ENCODE measurements at regions not wholly inside any gene's neighbourhood (a gene's known extent, or its start where the extent isn't known, plus 50 kb on each side); places are given as distances from the start of the nearest gene placed in this dataset.

DNA sequence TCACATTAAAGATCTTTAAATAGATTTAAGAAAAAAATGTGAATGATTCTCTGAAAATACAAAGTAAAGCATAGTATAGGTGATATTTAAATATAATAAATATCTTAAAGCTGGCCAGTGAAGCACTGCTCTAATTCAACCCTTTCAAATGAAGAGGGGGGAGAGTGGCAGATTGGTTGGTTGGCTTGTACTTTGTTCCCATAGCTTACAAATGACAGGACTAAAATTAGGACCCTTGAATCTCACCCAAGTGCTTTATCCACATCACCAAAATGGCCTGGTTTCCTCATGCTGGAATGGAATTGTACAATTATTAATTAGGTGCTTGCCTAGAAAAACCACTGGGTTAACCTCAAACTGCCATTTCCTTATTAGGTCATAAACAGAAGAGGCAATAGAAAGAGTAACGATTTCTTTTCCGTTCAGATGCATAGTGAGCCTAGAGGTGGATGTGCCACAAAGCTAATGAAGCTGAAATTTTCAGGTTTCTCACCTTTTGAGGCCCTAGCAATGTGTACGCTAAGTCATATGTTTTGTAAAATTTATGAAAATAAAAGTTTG lies 354.5 kb upstream of the CDH6 start:
- Histone ChIP-seq H3K4me3 (replicated peaks; ENCODE audit: insufficient read depth, low read length) (no peak overlapping the region), H3K27me3 (ENCODE audit: insufficient read depth, poor library complexity, severe bottlenecking) (no peaks in the 10 kb centered on the region), H3K27ac (replicated peaks) (no peak overlapping the region)
- TF ChIP-seq SPI1 (IDR thresholded peaks at IDR 0.05; ENCODE audit: borderline replicate concordance, low read depth) (no peak), GABPA (IDR thresholded peaks at IDR 0.05; ENCODE audit: low read depth) (no peak), POLR2AphosphoS5 (IDR thresholded peaks at IDR 0.05; ENCODE audit: low read depth) (no peak)
- TF ChIP-seq, protein P1, sequence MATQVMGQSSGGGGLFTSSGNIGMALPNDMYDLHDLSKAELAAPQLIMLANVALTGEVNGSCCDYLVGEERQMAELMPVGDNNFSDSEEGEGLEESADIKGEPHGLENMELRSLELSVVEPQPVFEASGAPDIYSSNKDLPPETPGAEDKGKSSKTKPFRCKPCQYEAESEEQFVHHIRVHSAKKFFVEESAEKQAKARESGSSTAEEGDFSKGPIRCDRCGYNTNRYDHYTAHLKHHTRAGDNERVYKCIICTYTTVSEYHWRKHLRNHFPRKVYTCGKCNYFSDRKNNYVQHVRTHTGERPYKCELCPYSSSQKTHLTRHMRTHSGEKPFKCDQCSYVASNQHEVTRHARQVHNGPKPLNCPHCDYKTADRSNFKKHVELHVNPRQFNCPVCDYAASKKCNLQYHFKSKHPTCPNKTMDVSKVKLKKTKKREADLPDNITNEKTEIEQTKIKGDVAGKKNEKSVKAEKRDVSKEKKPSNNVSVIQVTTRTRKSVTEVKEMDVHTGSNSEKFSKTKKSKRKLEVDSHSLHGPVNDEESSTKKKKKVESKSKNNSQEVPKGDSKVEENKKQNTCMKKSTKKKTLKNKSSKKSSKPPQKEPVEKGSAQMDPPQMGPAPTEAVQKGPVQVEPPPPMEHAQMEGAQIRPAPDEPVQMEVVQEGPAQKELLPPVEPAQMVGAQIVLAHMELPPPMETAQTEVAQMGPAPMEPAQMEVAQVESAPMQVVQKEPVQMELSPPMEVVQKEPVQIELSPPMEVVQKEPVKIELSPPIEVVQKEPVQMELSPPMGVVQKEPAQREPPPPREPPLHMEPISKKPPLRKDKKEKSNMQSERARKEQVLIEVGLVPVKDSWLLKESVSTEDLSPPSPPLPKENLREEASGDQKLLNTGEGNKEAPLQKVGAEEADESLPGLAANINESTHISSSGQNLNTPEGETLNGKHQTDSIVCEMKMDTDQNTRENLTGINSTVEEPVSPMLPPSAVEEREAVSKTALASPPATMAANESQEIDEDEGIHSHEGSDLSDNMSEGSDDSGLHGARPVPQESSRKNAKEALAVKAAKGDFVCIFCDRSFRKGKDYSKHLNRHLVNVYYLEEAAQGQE (IDR thresholded peaks at IDR 0.05; ENCODE audit: insufficient replicate concordance, low read depth) = no peak
- TF ChIP-seq, protein P2, sequence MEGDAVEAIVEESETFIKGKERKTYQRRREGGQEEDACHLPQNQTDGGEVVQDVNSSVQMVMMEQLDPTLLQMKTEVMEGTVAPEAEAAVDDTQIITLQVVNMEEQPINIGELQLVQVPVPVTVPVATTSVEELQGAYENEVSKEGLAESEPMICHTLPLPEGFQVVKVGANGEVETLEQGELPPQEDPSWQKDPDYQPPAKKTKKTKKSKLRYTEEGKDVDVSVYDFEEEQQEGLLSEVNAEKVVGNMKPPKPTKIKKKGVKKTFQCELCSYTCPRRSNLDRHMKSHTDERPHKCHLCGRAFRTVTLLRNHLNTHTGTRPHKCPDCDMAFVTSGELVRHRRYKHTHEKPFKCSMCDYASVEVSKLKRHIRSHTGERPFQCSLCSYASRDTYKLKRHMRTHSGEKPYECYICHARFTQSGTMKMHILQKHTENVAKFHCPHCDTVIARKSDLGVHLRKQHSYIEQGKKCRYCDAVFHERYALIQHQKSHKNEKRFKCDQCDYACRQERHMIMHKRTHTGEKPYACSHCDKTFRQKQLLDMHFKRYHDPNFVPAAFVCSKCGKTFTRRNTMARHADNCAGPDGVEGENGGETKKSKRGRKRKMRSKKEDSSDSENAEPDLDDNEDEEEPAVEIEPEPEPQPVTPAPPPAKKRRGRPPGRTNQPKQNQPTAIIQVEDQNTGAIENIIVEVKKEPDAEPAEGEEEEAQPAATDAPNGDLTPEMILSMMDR (IDR thresholded peaks at IDR 0.05; ENCODE audit: insufficient read depth, low read length) = no peak
- no peak for DNase-seq (ENCODE audit: low read depth in 1 of 2, low spot score in 1 of 2)

DNA sequence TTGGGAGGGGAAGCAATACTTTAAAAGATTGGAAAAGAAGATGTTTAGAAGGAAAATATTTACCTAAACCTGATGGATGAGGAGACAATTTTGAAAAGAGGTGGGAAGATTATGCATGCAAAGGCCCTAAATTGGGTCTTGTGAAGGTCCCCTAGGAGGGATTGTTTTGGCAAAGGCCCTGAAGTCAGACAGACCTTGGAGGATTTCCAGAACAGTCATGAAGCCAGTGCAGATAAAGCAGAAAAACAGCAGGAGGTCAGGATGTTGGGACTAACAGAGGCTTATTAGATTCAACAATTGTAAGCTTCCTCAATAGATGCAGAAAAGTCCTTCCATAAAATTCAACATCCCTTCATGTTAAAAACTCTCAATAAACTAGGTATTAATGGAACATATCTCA lies 361.0 kb upstream of the CDH6 start:
- Histone ChIP-seq H3K27me3 (ENCODE audit: insufficient read depth, poor library complexity, severe bottlenecking) (no peaks in the 10 kb centered on the region), H3K27ac (replicated peaks) (no peak overlapping the region), H3K4me3 (replicated peaks; ENCODE audit: insufficient read depth, low read length) (no peak overlapping the region)
- DNase-seq (ENCODE audit: low read depth in 1 of 2, low spot score in 1 of 2) = no peak
- TF ChIP-seq, protein P1 (IDR thresholded peaks at IDR 0.05; ENCODE audit: insufficient replicate concordance, low read depth) = no peak
- no peak for TF ChIP-seq GABPA (IDR thresholded peaks at IDR 0.05; ENCODE audit: low read depth)
- TF ChIP-seq, protein P2 (IDR thresholded peaks at IDR 0.05; ENCODE audit: insufficient read depth, low read length) = no peak

DNA sequence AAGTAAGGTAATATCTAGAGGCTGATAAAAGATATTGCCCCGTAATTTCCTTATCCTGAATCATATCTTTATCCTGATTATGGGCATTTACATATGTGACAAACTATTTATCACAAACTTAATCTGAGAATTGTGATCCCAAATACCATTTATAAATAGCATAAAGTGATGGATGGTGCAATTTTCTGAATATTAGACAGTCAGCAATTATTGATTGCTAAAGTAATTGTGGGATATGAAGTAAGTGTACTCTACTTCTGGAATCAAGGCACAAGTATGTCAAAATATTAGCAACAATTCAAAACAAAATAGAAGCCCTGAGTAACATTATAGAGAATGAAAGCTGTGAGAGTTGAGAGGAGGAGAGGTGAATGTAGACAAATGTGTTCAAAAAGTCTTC lies 361.9 kb upstream of the CDH6 start:
- no peak overlapping the region for H3K4me3 ChIP-seq (replicated peaks; ENCODE audit: insufficient read depth, low read length)
- TF ChIP-seq POLR2AphosphoS5 (IDR thresholded peaks at IDR 0.05; ENCODE audit: low read depth) (no peak), SPI1 (IDR thresholded peaks at IDR 0.05; ENCODE audit: borderline replicate concordance, low read depth) (no peak), GABPA (IDR thresholded peaks at IDR 0.05; ENCODE audit: low read depth) (no peak)
- TF ChIP-seq, protein P1 (IDR thresholded peaks at IDR 0.05; ENCODE audit: insufficient replicate concordance, low read depth) = no peak
- TF ChIP-seq, protein P2 (IDR thresholded peaks at IDR 0.05; ENCODE audit: insufficient read depth, low read length) = no peak
- DNase-seq (ENCODE audit: low read depth in 1 of 2, low spot score in 1 of 2) = no peak
- H3K27ac ChIP-seq (replicated peaks) = no peak overlapping the region
- no peaks in the 10 kb centered on the region for H3K27me3 ChIP-seq (ENCODE audit: insufficient read depth, poor library complexity, severe bottlenecking)

Data from HL-60 (cell line).